Muscle layer of colon (tissue), 2 donors: ENCODE measurements at regions not wholly inside any gene's neighbourhood (a gene's known extent, or its start where the extent isn't known, plus 50 kb on each side); places are given as distances from the start of the nearest gene placed in this dataset.

Source experiments
- H3K27ac ChIP-seq: one replicate; pipeline ENCODE4 v1.7.0; 2013; ENCODE audit warnings: low read depth, mild to moderate bottlenecking, low read length, moderate library complexity
- H3K27me3 ChIP-seq, 2 donors: one replicate each; pipeline ENCODE4 v1.7.0; 2013; ENCODE audit warnings: low read length in 2 of 2, mild to moderate bottlenecking in 2 of 2; ENCODE audit not compliant: insufficient read depth in 2 of 2, control insufficient read depth in 1 of 2
- H3K36me3 ChIP-seq: one replicate; pipeline ENCODE4 v1.7.0; 2013; ENCODE audit warnings: mild to moderate bottlenecking, low read length; ENCODE audit not compliant: insufficient read depth
- H3K4me1 ChIP-seq: one replicate; pipeline ENCODE4 v1.7.0; 2013; ENCODE audit warnings: mild to moderate bottlenecking, low read length; ENCODE audit not compliant: insufficient read depth
- H3K4me3 ChIP-seq, 2 donors: one replicate each; pipeline ENCODE4 v1.7.0; 2013; ENCODE audit warnings: low read length in 2 of 2, low read depth in 1 of 2, mild to moderate bottlenecking in 1 of 2, moderate library complexity in 1 of 2
- H3K9ac ChIP-seq: one replicate; pipeline ENCODE4 v1.7.0; 2013; ENCODE audit warnings: low read length
- H3K9me3 ChIP-seq: one replicate; pipeline ENCODE4 v1.7.0; 2013; ENCODE audit warnings: mild to moderate bottlenecking, low read length
- donor health status: abdominal sarcoma.
- donor health status: Adenocarcinoma of cecum.

DNA sequence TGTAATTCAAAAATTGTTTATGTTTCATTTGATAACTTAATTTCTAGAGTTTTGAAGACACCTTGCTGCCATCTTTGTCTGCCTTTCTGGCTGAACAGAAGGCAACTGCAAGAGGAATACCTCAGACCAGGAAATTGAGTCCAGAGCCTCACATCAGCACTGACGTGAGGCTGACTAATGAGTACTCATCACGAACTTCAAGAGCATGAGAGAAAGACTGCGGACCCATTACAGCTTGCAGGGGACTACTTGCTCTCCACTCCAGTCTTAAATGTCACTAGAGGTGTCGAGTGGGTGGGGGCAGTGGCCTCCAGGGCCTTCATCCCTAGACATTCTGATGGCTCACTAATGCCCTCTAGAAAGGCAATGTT is 109.5 kb upstream of the SSTR4 start:
- no peaks in the 10 kb centered on the region for H3K9me3 ChIP-seq
- no peaks in the 10 kb centered on the region for H3K27me3 ChIP-seq
- H3K9ac ChIP-seq, result no peak overlapping the region
- no peak overlapping the region for H3K27ac ChIP-seq
- H3K36me3 ChIP-seq, result no peaks in the 10 kb centered on the region
- H3K4me1 ChIP-seq, result no peaks in the 10 kb centered on the region
- H3K4me3 ChIP-seq, result no peak overlapping the region

DNA sequence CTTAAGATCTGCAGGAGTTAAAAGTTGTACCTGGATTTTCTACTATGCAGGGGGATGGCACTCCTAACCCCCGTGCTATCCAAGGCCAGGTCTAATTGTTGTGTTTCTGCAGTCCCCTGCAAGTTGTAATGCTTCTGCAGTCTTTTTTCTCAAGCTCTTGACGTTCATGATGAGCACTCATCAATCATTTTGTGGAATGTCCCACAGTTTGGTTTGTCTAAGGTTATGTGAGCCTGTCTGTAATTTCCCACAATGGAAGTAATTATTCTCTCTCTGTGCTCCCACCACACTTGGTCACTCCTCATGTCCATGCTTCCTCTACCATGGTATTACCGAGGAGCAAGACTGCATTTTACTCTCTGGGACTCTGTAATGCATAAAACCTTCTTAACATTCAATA is 107.6 kb upstream of the SSTR4 start:
- no peaks in the 10 kb centered on the region for H3K27me3 ChIP-seq
- no peak overlapping the region for H3K9ac ChIP-seq
- no peaks in the 10 kb centered on the region for H3K9me3 ChIP-seq
- H3K4me1 ChIP-seq, result no peaks in the 10 kb centered on the region
- H3K4me3 ChIP-seq, result no peak overlapping the region
- H3K27ac ChIP-seq, result no peak overlapping the region
- H3K36me3 ChIP-seq, result no peaks in the 10 kb centered on the region

DNA sequence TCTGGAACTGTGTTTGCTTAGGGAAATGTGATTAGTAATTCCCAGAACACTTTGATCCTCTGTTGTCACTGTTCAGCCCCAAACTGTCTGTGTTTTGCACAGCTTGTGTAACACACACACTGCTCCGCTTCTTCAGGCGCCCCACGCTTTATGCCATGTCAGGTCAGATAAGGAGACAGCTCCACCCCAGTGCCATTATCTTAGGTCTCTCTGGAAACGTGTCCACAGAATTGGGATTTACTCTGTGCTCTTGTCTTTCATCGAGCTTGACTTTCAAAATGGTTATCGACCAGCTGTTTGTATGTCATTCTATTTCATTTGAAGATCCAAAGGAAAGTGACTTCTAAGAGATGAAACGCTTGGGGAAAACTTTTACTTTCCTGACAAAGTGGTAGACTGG is 106.4 kb upstream of the SSTR4 start:
- Histone ChIP-seq H3K27ac (no peak overlapping the region), H3K9ac (no peak overlapping the region), H3K4me1 (no peaks in the 10 kb centered on the region), H3K9me3 (no peaks in the 10 kb centered on the region), H3K4me3 (no peak overlapping the region), H3K36me3 (no peaks in the 10 kb centered on the region), H3K27me3 (no peaks in the 10 kb centered on the region)

DNA sequence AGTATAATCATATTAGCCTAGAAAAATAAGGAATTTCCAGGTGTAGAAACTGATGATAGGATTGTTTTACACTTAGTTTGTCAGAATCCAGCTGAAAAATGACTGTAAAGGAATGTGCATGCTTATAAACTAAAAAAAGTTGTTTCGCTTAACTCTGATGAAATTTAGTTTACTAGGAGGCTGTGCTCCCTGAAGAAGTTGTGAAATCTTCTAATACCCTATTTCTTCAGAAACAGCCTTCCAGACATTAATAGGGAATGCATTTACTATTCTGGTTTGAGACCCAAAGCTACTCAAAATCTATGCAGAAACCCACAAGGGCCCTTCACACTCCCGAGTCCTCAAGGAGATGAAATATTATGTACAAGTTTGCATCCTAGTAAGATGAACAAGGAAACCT is 105.5 kb upstream of the SSTR4 start:
- Histone ChIP-seq H3K27me3 (no peaks in the 10 kb centered on the region), H3K9ac (no peak overlapping the region), H3K36me3 (no peaks in the 10 kb centered on the region), H3K4me1 (no peaks in the 10 kb centered on the region), H3K27ac (no peak overlapping the region), H3K9me3 (no peaks in the 10 kb centered on the region), H3K4me3 (no peak overlapping the region)

DNA sequence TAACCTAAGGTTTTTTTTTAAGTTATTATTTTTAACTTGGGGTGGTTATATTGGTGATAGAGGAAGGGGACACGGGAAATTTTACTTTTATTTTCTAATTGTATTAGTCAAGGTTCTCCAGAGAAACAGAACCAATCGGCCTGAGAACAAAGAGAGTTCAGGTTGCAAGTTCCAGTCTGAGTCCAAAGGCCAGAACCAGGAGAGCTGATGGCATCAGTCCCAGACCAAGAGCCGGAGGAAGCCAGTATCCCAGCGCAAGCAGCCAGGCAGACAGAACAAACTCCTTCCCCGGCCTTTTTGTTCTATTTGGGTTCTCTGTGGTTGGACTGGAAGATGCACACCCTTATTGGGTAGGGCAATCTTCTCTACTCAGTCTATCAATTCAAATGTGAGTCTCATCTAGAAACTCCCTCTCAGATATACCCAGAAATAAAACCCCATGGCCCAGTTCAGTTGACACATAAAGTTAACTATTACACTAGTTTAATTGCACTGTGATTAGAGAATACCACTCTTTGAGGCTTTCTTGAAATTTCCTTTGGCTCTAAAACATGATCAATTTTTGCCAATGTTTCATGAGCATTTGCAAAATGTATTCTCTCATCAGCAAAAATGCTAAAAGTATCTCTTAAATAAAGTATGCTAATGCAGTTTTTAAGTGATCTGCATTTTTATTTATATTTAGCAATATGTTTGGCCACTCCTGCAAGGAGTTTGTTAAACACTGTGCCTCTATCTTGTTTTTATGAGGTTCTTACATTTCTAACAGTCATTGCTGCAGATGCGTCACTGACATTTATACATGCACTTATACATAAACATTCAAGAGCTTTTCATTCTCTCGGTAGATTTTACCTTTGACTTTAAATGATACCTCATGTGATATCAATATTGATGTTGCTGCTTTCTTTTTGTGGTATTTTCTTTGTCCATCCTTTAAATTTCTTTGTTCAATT is 103.2 kb upstream of the SSTR4 start:
- Histone ChIP-seq H3K36me3 (no peaks in the 10 kb centered on the region), H3K4me1 (no peaks in the 10 kb centered on the region), H3K27me3 (no peaks in the 10 kb centered on the region), H3K4me3 (no peak overlapping the region), H3K9me3 (no peaks in the 10 kb centered on the region), H3K27ac (no peak overlapping the region), H3K9ac (no peak overlapping the region)

DNA sequence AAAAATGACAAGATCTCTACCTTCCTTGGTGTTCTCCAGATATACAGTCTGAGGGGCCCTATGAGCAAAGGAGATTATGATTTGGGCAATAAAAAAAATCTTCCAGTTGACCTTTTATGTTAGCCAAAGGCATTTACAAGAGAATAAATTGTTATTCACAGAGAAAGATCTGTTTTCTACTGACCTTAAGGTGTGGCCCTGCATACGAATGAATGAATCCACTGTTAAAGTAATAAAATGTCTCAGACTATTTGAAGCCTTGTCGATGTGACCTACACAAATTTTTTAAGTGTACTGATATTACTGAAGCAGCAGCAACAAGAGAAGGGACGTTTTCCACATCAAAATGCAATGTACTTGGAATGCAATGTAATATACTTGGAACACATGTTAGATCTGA is 95.9 kb upstream of the SSTR4 start:
- H3K4me3 ChIP-seq, result no peak overlapping the region
- no peaks in the 10 kb centered on the region for H3K4me1 ChIP-seq
- H3K9ac ChIP-seq, result no peak overlapping the region
- H3K27ac ChIP-seq, result no peak overlapping the region
- no peaks in the 10 kb centered on the region for H3K27me3 ChIP-seq
- H3K9me3 ChIP-seq, result no peaks in the 10 kb centered on the region
- H3K36me3 ChIP-seq, result no peaks in the 10 kb centered on the region

DNA sequence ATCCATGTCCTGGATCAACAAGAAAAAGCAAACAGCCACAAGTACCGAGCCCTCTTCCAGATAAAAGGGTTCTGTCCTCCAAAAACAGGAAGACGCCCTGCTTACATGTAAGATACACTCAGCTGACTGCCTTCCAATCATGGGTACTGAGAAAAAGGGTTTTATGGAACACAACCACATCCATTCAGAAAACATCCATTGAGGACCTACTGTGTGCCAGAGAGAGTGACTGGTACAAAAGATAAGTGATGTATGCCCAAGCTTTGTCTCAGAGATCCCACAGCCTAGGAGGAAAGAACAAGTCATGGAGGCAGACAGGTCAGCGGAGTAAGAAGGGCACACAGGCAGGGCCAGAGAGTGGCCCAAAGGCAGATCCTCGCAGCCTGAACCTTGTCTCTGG is 94.8 kb upstream of the SSTR4 start:
- no peak overlapping the region for H3K27ac ChIP-seq
- no peak overlapping the region for H3K4me3 ChIP-seq
- H3K9ac ChIP-seq, result no peak overlapping the region
- H3K4me1 ChIP-seq, result no peaks in the 10 kb centered on the region
- H3K27me3 ChIP-seq, result no peaks in the 10 kb centered on the region
- H3K36me3 ChIP-seq, result no peaks in the 10 kb centered on the region
- H3K9me3 ChIP-seq, result no peaks in the 10 kb centered on the region

DNA sequence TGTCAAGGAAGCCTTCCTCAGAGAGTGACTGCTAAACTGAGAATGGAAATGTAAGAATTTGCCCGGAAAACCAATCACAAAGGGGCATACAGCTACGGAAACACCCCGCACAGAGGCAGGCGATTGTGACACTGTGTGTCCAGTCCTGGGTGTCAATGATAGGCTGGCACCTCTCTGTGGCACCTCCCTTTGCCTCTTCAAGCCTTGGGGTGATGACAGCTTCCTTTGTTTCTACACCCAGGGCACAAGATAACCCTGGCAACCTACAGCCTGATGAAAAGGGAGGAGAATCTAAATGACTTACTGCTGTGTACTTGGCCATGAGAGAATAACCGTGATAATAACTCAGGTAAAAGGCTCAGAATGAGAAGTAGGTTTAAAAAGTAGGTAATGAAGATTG is 93.6 kb upstream of the SSTR4 start:
- no peaks in the 10 kb centered on the region for H3K36me3 ChIP-seq
- H3K9ac ChIP-seq, result no peak overlapping the region
- no peaks in the 10 kb centered on the region for H3K4me1 ChIP-seq
- no peak overlapping the region for H3K4me3 ChIP-seq
- no peaks in the 10 kb centered on the region for H3K9me3 ChIP-seq
- H3K27ac ChIP-seq, result no peak overlapping the region
- H3K27me3 ChIP-seq, result no peaks in the 10 kb centered on the region

DNA sequence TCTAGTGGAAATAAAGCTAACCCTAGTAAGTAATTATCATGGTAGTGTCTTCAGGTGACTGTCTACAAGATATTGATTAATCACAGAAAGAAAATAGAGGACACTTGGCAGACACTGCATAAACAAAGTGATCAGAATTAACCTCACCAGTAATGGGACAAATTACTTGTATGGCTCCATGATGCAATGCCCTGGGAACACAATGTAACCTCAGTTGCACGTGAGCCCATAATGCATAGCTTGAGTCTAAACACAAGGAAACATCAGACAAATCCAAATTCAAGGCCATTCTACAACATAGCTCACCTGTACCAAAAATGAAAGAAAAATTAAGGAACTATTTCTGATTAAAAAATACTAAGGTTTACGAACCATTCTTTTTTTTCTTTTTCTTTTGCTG is 92.4 kb upstream of the SSTR4 start:
- Histone ChIP-seq H3K9ac (no peak overlapping the region), H3K36me3 (no peaks in the 10 kb centered on the region), H3K9me3 (no peaks in the 10 kb centered on the region), H3K4me3 (no peak overlapping the region), H3K4me1 (no peaks in the 10 kb centered on the region), H3K27me3 (no peaks in the 10 kb centered on the region), H3K27ac (no peak overlapping the region)

DNA sequence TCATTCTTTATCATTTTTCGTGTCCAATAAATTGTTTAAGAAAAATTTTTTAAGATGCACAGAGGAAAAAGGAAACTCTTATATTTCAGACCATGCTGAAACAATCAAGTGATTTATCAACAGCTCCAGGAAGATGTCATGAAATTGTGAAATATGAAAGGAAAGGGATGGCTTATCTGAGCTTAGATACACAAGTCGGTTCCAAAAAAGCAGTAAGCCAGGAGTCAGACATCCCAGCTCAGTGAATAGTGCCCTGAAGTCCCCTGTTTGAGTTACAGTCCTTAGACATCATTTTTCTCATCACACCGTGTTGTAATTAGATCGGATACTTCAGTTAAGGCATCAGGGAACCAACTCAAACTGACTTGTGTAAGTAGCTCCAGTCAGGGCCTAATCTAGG is 91.0 kb upstream of the SSTR4 start:
- H3K27ac ChIP-seq, result no peak overlapping the region
- H3K36me3 ChIP-seq, result no peaks in the 10 kb centered on the region
- H3K9ac ChIP-seq, result no peak overlapping the region
- no peaks in the 10 kb centered on the region for H3K4me1 ChIP-seq
- H3K9me3 ChIP-seq, result no peaks in the 10 kb centered on the region
- H3K4me3 ChIP-seq, result no peak overlapping the region
- no peaks in the 10 kb centered on the region for H3K27me3 ChIP-seq

DNA sequence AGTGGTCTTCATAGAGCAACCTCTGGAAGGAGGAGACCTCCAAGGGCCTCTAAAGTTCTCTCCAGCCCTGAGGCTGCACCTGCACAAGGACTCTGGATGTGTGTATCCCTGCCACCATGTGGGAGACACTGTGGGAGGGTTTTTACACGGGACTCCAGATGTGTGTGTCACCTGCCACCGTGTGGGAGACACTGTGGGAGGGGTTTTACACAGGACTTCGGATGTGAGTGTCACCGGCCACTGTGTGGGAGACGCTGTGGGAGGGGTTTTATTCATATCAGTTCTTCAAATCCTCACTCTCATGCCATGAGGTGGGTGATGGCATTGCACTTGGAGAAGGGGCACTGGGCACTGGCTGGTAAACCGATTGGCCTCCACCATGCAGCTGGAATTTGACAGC is 90.2 kb upstream of the SSTR4 start:
- Histone ChIP-seq H3K4me3 (no peak overlapping the region), H3K27ac (no peak overlapping the region), H3K27me3 (no peaks in the 10 kb centered on the region), H3K36me3 (no peaks in the 10 kb centered on the region), H3K4me1 (no peaks in the 10 kb centered on the region), H3K9me3 (no peaks in the 10 kb centered on the region), H3K9ac (no peak overlapping the region)

DNA sequence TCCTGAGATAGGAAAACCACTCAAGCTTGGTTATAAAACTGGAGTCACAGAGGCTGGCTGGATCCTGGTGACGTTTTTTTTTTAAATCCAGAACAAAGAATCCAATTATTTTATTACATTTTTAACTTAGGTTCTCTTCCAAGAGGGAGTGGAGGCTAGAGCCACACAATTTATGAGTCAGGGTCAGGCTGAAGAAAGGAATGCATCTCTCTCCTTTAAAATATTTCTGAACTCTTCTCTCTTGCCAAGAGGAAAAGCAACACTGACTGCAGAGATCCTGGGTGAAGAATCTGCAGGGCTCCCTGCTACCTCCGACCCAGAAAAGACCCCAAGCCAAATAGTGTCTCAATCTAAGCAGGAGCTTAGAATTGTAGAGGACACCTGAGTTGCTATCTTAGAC is 88.5 kb upstream of the SSTR4 start:
- no peak overlapping the region for H3K4me3 ChIP-seq
- H3K4me1 ChIP-seq, result no peaks in the 10 kb centered on the region
- H3K9me3 ChIP-seq, result no peaks in the 10 kb centered on the region
- H3K36me3 ChIP-seq, result no peaks in the 10 kb centered on the region
- no peak overlapping the region for H3K9ac ChIP-seq
- H3K27ac ChIP-seq, result no peak overlapping the region
- H3K27me3 ChIP-seq, result no peaks in the 10 kb centered on the region
